NT2/D1 (cell line): ENCODE measurements at regions not wholly inside any gene's neighbourhood (a gene's known extent, or its start where the extent isn't known, plus 50 kb on each side); places are given as distances from the start of the nearest gene placed in this dataset.

ENCODE experiments used
- DNase-seq: peaks from one replicate; pipeline ENCODE4 v3.0.0-alpha.2; 2011; ENCODE audit warnings: low read depth, low spot score
- H3K27me3 ChIP-seq: 2 replicates; pipeline ENCODE4 v1.6.0; 2011; ENCODE audit warnings: mild to moderate bottlenecking; ENCODE audit not compliant: insufficient read length, insufficient read depth
- H3K36me3 ChIP-seq: 2 replicates; pipeline ENCODE4 v1.6.1; 2011; ENCODE audit warnings: mild to moderate bottlenecking, low read length, mixed read lengths; ENCODE audit not compliant: insufficient read depth, insufficient read length
- H3K4me1 ChIP-seq: 2 replicates; pipeline ENCODE4 v1.5.1; 2011; ENCODE audit not compliant: insufficient read depth, insufficient read length
- H3K4me3 ChIP-seq: 2 replicates; pipeline ENCODE4 v1.5.1; 2011; ENCODE audit warnings: low read depth; ENCODE audit not compliant: insufficient read length
- H3K9ac ChIP-seq: 2 replicates; pipeline ENCODE4 v1.6.0; 2011; ENCODE audit warnings: low read depth; ENCODE audit not compliant: insufficient read length
- H3K9me3 ChIP-seq: 2 replicates; pipeline ENCODE4 v1.5.1; 2011; ENCODE audit warnings: mild to moderate bottlenecking, low read length; ENCODE audit not compliant: insufficient read depth
- SUZ12 ChIP-seq: IDR thresholded peaks from 2 replicates; pipeline ENCODE4 v1.6.1; 2011; ENCODE audit not compliant: insufficient read length, insufficient read depth; ENCODE audit errors: extremely low read depth
- YY1 ChIP-seq: IDR thresholded peaks from 2 replicates; pipeline ENCODE4 v1.6.1; 2011; ENCODE audit not compliant: insufficient read length, insufficient read depth
- ZNF274 ChIP-seq: IDR thresholded peaks from 2 replicates; pipeline ENCODE4 v1.6.1; 2011; ENCODE audit warnings: mild to moderate bottlenecking, low read depth, low read length

DNA sequence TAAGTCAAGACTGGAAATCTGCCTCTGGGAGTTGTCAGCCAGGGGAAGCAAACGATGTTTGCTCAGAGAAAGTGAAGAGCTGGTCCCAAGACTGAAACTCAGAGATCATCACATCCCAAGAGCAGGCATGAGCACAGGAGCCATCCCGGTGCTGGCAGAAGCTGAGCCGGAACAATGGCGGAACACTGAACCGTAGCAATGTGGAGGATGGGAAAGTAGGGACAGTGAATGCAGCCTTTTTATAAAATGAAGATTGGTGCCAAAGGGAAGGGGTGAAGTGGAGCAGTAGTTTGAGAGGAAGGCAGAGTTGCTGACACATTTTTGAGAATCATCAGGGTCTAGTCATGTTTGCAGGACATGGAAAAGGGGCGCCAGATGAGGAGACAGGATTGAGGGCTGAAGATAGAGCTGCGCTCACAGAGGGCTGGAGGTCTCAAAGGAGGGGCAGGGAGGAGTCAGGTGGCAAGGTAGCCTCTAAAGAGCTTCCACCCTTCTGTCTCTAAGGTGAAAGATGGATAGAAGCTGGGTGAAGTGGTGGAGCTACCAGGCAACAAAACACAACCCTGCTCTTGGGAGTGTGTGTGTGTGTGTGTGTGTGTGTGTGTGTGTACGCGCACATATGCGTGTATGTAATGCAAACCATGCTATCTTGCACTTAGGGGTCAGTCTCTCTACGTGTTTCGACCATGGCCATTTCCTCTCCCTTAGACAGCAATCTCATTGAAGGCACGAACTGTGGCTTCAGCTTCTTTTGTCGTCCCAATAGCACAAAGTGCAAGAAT, 94.3 kb upstream of the IRF2BP2 start:
- TF ChIP-seq SUZ12, result no peak
- no peak for TF ChIP-seq ZNF274
- H3K9me3 ChIP-seq, result 0 out of 2 replicates have a peak, but pooled peaks cover 7% of the 10 kb centered on the region
- DNase-seq, result no peak
- H3K4me1 ChIP-seq, result no peaks in the 10 kb centered on the region
- no peak overlapping the region for H3K9ac ChIP-seq
- no peak overlapping the region for H3K4me3 ChIP-seq
- no peaks in the 10 kb centered on the region for H3K36me3 ChIP-seq
- H3K27me3 ChIP-seq, result no peaks in the 10 kb centered on the region

DNA sequence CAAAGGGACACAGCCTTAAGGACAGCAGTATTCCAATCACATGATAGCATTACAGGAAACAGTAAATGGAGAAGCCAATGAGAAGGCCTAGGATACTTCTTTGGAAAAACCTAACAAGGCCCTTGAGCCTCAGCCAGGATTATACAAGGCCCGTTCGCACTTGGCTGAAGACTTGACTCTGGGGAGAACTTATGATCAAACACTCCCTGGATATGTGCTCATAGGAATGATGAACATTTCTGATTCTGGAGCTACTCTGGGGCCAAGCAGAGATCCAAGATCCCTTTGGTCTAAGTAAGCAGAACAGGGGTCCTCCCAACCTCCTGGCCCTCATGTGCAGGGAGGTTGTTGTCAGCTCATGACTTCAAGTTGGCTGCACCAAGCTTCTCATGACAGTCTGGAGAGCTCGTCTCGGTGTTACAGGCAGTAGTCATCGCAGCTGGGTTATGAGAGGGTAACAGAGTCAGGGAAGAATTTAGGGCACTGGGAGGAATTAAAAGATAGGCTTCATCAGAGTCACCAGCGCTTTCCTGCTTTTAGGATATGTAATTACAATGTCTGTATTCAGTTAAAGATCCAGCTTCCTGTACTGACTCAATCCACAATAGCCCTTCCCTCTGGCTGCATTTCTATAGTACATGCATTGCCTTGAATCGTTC, 92.5 kb upstream of the IRF2BP2 start:
- DNase-seq, result no peak
- Histone ChIP-seq H3K4me1 (no peaks in the 10 kb centered on the region), H3K36me3 (no peaks in the 10 kb centered on the region), H3K9ac (no peak overlapping the region), H3K9me3 (no peaks in the 10 kb centered on the region), H3K27me3 (no peaks in the 10 kb centered on the region), H3K4me3 (no peak overlapping the region)
- TF ChIP-seq YY1, result no peak
- no peak for TF ChIP-seq ZNF274
- no peak for TF ChIP-seq SUZ12

DNA sequence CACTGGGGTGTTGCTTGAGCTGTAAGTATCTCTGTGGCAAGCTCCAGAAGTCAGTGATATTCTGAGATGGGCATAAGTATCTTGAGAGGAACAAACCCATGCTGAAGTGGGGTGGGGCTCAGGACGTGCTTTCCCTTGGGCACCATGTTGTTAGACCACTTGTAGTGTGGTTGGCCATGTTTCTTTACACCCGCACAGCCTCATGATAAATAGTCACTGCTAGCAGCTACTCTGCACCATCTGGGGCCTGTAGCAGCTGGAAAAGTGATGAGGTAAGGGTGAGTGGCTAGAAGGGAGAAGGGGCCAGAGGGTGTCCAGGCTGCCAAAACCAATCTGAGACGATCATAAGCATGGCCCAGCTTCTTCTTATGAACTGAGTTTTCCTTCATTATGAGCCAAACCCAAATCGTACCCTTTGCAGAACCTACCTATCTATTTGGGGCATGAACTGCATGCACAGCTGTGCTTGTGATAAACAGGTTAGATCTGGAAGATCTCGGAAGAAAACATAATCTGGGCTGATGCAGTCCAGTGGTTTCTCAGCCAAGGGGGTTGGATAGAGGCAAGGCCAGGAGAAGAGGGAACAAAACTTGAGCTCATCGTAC, 91.9 kb upstream of the IRF2BP2 start:
- Histone ChIP-seq H3K4me3 (no peak overlapping the region), H3K9ac (no peak overlapping the region), H3K36me3 (no peaks in the 10 kb centered on the region), H3K9me3 (no peaks in the 10 kb centered on the region), H3K4me1 (no peaks in the 10 kb centered on the region), H3K27me3 (no peaks in the 10 kb centered on the region)
- no peak for DNase-seq
- no peak for TF ChIP-seq SUZ12

DNA sequence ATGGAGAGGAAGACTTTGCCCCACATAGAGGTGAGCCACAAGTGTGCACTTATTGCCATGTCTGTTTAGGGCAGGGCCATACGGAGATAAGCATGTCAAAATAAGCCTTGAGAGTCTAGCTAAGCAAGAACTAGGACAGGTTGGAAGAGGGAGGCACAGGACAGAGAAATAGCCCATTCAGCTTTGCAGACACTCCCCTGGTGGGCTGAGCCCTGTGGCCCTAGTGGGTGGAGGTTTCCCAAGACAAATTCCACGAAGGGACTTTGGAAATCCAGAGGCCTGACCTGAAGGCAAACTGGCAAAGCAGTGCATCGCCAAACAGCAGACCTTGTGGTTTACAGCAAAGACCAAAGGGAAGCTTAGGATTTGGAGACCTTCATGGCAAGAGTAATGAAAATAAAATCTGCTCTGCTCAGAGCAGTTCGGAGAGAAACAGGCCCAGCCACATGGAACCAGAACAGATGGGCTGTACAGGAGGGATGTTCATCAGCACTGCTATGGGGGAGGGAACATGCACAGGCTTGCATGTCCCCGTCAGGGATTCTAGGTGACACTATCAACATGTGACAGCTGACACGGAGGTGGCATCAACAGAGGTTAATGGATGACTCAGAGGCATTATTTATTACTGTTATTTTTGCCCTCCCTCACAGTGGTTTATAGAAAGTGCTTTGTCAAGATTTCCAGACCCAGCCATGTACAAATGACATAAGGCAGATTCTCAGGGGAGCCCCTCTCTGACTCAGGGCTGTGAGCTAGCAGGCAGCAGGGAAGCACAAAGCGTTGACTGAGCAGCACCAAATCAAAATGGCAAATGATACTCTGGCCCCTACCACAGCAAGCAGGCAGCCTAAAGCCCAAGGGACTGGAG, 90.1 kb upstream of the IRF2BP2 start:
- TF ChIP-seq YY1, result no peak
- TF ChIP-seq SUZ12, result no peak
- TF ChIP-seq ZNF274, result no peak
- no peak overlapping the region for H3K4me3 ChIP-seq
- no peaks in the 10 kb centered on the region for H3K27me3 ChIP-seq
- no peaks in the 10 kb centered on the region for H3K9me3 ChIP-seq
- no peak overlapping the region for H3K9ac ChIP-seq
- DNase-seq, result no peak
- no peaks in the 10 kb centered on the region for H3K36me3 ChIP-seq
- H3K4me1 ChIP-seq, result no peaks in the 10 kb centered on the region

DNA sequence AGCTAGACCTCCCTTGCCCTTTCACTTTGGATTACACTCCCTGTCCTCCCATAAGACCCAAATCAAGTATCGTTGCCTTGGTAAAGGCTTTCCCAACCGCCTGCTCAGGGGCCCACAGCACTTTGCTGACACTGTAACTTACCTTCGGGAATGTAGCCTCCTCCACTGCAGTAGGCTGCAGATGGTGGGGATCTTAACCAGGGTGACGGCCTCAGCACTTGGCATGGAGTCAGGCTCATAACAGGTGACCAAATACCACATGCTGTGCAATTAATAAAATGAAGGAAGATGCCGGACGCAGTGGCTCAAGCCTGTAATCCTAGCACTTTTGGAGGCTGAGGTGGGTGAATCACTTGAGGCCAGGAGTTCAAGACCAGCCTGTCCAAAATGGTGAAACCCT, 88.7 kb upstream of the IRF2BP2 start:
- Histone ChIP-seq H3K27me3 (no peaks in the 10 kb centered on the region), H3K4me3 (no peak overlapping the region), H3K4me1 (no peaks in the 10 kb centered on the region), H3K9me3 (no peaks in the 10 kb centered on the region), H3K36me3 (no peaks in the 10 kb centered on the region), H3K9ac (no peak overlapping the region)
- no peak for DNase-seq
- TF ChIP-seq YY1 (no peak), SUZ12 (no peak), ZNF274 (no peak)

DNA sequence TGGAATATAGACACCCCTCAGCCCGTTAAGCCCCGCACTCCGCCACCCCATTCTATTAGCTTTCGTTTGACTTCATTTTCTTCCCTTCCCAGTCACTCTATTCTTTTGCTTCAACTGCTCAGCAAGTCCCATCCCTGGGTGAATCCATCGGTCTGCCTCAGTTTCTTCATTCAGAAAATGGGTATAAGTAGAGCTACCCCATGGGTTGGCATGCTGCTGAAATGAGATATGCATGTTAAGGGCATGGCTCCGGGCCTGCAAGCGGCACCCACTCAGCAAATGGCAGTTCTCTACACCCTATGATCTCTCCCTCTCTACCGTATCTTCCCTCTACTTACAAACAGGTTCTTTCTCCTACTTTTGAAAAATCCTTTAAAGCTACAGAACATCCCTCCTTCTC, 87.8 kb upstream of the IRF2BP2 start:
- H3K36me3 ChIP-seq, result no peaks in the 10 kb centered on the region
- H3K9me3 ChIP-seq, result no peaks in the 10 kb centered on the region
- H3K27me3 ChIP-seq, result no peaks in the 10 kb centered on the region
- no peak for DNase-seq
- H3K4me3 ChIP-seq, result no peak overlapping the region
- H3K4me1 ChIP-seq, result no peaks in the 10 kb centered on the region
- no peak overlapping the region for H3K9ac ChIP-seq
- TF ChIP-seq SUZ12, result no peak
- TF ChIP-seq ZNF274, result no peak
- TF ChIP-seq YY1, result no peak
